ENCODE measurements at regions not wholly inside any gene's neighbourhood (a gene's known extent, or its start where the extent isn't known, plus 50 kb on each side); places are given as distances from the start of the nearest gene placed in this dataset.

GRCh38 chr6:16909658-16910360 is 148.5 kb upstream of the ATXN1 start:
- TF ChIP-seq GATA2 (IDR thresholded peaks at IDR 0.05; ENCODE audit: low read depth, low read length): no peak
- TF ChIP-seq GATA3 (IDR thresholded peaks at IDR 0.05; ENCODE audit: low read depth, low read length): no peak
